ENCODE measurements at regions not wholly inside any gene's neighbourhood (a gene's known extent, or its start where the extent isn't known, plus 50 kb on each side); places are given as distances from the start of the nearest gene placed in this dataset.

DNA sequence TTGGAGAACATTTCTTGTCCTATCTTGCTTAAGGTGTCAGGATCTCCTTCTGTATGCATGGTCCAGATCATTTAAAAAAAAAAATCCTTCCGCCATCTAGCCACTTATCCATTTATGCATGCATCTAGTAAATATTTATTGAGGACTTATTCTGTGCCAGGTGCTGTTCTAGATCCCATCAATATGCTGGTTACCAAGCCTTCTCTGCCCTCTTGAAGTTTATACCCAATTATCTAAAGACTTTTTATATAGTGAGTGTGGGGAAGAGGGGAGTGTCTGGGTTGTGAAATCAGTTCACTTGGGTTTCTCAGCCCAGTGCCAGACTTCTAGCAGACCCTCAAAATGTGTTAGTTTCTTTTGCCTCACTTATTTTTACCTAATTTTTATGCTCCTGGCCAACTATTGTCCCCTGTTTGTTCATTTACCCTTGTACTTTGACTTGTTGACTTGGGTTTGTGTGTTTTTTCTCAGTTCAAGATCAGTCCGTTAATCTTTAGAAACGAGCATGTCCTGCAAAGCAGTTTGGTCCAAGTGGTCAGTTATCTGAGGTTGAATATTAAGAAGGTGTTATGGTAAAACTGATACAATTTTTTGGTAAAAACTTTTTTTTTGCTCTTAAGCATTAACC, 488.9 kb downstream of the PCNX1 start:
- H3K4me2 ChIP-seq (ENCODE audit: insufficient read depth, low read length) = no peak overlapping the region
- no peaks in the 10 kb centered on the region for H3K79me2 ChIP-seq (ENCODE audit: control insufficient read depth, insufficient read depth, low read length)
- FAIRE-seq = no peak
- H3K4me3 ChIP-seq = no peak overlapping the region
- H3K4me1 ChIP-seq (replicated peaks in 1 of 2; ENCODE audit: control insufficient read depth in 2 of 2, insufficient read depth in 2 of 2, low read length in 2 of 2) = peaks cover 0 to 7% of the 10 kb centered on the region in 2 experiments; a peak in 2 of 5 replicates
- ATAC-seq = no peak
- no peaks in the 10 kb centered on the region for H4K20me1 ChIP-seq (replicated peaks; ENCODE audit: control insufficient read depth, insufficient read depth, low read length)
- intact Hi-C loops (cut with micrococcal nuclease) (no loop called here), in situ Hi-C loops (cut with MboI) (no loop called here)
- ChIA-PET CTCF (ENCODE audit: low intra/inter-chr PET ratio) (no interaction called here), POLR2A (no interaction called here)
- H3K27me3 ChIP-seq (ENCODE audit: control insufficient read depth in 2 of 2, insufficient read depth in 2 of 2, low read length in 2 of 2) = no peaks in the 10 kb centered on the region
- no peak overlapping the region for H3K9ac ChIP-seq (ENCODE audit: insufficient read depth in 1 of 2, low read depth in 2 of 2, low read length in 2 of 2)
- WGBS (ENCODE audit: insufficient coverage, low coverage, missing lambda C conversion rate) = 68% methylated on average over 3 of the region's 3 CpGs
- no peaks in the 10 kb centered on the region for H3K36me3 ChIP-seq (ENCODE audit: control insufficient read depth, insufficient read depth, low read length)
- no peak overlapping the region for H3K27ac ChIP-seq (ENCODE audit: extremely low read depth, low read depth, low read length)
- H3K9me1 ChIP-seq (ENCODE audit: control insufficient read depth, insufficient read depth, low read length) = no peaks in the 10 kb centered on the region
- H2AFZ ChIP-seq (ENCODE audit: low read depth, low read length) = no peak overlapping the region
- TF ChIP-seq PML (IDR thresholded peaks at IDR 0.05; ENCODE audit: low read length) = no peak
- no peak for TF ChIP-seq EGR1 (conservative IDR thresholded peaks at IDR 0.05)
- TF ChIP-seq ZNF431 (CRISPR knock-in tag; IDR thresholded peaks at IDR 0.05) = no peak
- no peak for DNase-seq (ENCODE audit: extremely low read depth in 1 of 4, low spot score in 3 of 4)
- no peaks in the 10 kb centered on the region for H3K9me3 ChIP-seq (replicated peaks; ENCODE audit: control insufficient read depth, insufficient read depth, low read depth, low read length)
- BruUV-seq (replicated peaks) = no TSS peak

DNA sequence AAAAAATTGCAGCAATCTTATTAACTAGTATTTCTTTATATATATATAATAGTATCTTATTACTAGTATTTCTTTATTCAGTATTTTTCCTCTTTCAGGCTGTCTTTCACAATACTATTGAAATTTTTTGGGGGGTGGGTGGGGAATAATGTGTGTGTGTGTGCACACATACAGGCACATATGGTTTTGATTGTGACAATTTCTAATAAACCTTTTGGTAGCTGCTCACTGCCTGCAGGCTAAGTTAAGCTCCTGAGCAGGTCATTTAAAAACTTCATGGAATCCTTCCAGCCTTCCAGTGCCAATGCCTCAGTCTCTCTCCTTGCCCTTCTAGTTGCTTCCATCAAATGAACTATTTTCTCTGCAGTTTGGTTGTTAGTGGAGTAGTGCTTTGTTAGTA, 490.1 kb downstream of the PCNX1 start:
- ATAC-seq = no peak
- CTCF ChIA-PET (ENCODE audit: low intra/inter-chr PET ratio) = no interaction called here
- no TSS peak for BruUV-seq (replicated peaks)
- Histone ChIP-seq H3K9ac (ENCODE audit: insufficient read depth in 1 of 2, low read depth in 2 of 2, low read length in 2 of 2) (no peak overlapping the region), H3K27me3 (ENCODE audit: control insufficient read depth in 2 of 2, insufficient read depth in 2 of 2, low read length in 2 of 2) (no peaks in the 10 kb centered on the region), H3K27ac (ENCODE audit: extremely low read depth, low read depth, low read length) (no peak overlapping the region), H3K4me2 (ENCODE audit: insufficient read depth, low read length) (no peak overlapping the region), H3K79me2 (ENCODE audit: control insufficient read depth, insufficient read depth, low read length) (no peaks in the 10 kb centered on the region), H3K9me1 (ENCODE audit: control insufficient read depth, insufficient read depth, low read length) (no peaks in the 10 kb centered on the region), H3K4me1 (replicated peaks in 1 of 2; ENCODE audit: control insufficient read depth in 2 of 2, insufficient read depth in 2 of 2, low read length in 2 of 2) (no peaks in the 10 kb centered on the region; a peak in 2 of 5 replicates), H3K4me3 (no peak overlapping the region), H3K9me3 (replicated peaks; ENCODE audit: control insufficient read depth, insufficient read depth, low read depth, low read length) (no peaks in the 10 kb centered on the region), H4K20me1 (replicated peaks; ENCODE audit: control insufficient read depth, insufficient read depth, low read length) (no peaks in the 10 kb centered on the region), H3K36me3 (ENCODE audit: control insufficient read depth, insufficient read depth, low read length) (no peaks in the 10 kb centered on the region), H2AFZ (ENCODE audit: low read depth, low read length) (no peak overlapping the region)
- POLR2A ChIA-PET = no interaction called here
- no peak for FAIRE-seq
- DNase-seq (ENCODE audit: extremely low read depth in 1 of 4, low spot score in 3 of 4) = no peak
- intact Hi-C loops (cut with micrococcal nuclease) (no loop called here), in situ Hi-C loops (cut with MboI) (no loop called here)
- TF ChIP-seq THAP12 (CRISPR knock-in tag; IDR thresholded peaks at IDR 0.05) (no peak), ZBTB7A (IDR thresholded peaks at IDR 0.05; ENCODE audit: borderline replicate concordance, control insufficient read depth, low read depth, low read length) (no peak), GMEB1 (CRISPR knock-in tag; IDR thresholded peaks at IDR 0.05) (no peak), OTX1 (CRISPR knock-in tag; IDR thresholded peaks at IDR 0.05) (no peak), MTA1 (IDR thresholded peaks at IDR 0.05; ENCODE audit: borderline replicate concordance) (no peak), PCBP1 (IDR thresholded peaks at IDR 0.05; ENCODE audit: low read depth, low read length, poor library complexity, severe bottlenecking) (no peak)
- TF ChIP-seq, protein P1, sequence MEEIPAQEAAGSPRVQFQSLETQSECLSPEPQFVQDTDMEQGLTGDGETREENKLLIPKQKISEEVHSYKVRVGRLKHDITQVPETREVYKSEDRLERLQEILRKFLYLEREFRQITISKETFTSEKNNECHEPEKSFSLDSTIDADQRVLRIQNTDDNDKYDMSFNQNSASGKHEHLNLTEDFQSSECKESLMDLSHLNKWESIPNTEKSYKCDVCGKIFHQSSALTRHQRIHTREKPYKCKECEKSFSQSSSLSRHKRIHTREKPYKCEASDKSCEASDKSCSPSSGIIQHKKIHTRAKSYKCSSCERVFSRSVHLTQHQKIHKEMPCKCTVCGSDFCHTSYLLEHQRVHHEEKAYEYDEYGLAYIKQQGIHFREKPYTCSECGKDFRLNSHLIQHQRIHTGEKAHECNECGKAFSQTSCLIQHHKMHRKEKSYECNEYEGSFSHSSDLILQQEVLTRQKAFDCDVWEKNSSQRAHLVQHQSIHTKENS (CRISPR knock-in tag; IDR thresholded peaks at IDR 0.05) = no peak

All from K562 (cell line).